Retinal pigment epithelial cell (primary cell): ENCODE measurements at regions not wholly inside any gene's neighbourhood (a gene's known extent, or its start where the extent isn't known, plus 50 kb on each side); places are given as distances from the start of the nearest gene placed in this dataset.

ENCODE experiments used
- DNase-seq: peaks from one replicate; pipeline ENCODE4 v3.0.0-alpha.2; 2010; ENCODE audit warnings: low read depth
- H3K4me3 ChIP-seq: 2 replicates; pipeline ENCODE4 v1.5.1; 2011; ENCODE audit warnings: mild to moderate bottlenecking, low read length, control low read depth, moderate library complexity
- CTCF ChIP-seq: conservative IDR thresholded peaks from 2 replicates; pipeline ENCODE4 v1.5.1; 2011; ENCODE audit warnings: low read depth, low read length, control low read depth, inconsistent platforms

GRCh38 chr5:138702166-138703077 lies 50.8 kb upstream of the CTNNA1 start:
- no peak for TF ChIP-seq CTCF
- DNase-seq, result no peak
- H3K4me3 ChIP-seq, result no peak overlapping the region

- DNase-seq, result no peak
- no peak overlapping the region for H3K4me3 ChIP-seq
- no peak for TF ChIP-seq CTCF
Observed at GRCh38 chr5:138701678-138702077, 51.5 kb upstream of the CTNNA1 start.

DNA sequence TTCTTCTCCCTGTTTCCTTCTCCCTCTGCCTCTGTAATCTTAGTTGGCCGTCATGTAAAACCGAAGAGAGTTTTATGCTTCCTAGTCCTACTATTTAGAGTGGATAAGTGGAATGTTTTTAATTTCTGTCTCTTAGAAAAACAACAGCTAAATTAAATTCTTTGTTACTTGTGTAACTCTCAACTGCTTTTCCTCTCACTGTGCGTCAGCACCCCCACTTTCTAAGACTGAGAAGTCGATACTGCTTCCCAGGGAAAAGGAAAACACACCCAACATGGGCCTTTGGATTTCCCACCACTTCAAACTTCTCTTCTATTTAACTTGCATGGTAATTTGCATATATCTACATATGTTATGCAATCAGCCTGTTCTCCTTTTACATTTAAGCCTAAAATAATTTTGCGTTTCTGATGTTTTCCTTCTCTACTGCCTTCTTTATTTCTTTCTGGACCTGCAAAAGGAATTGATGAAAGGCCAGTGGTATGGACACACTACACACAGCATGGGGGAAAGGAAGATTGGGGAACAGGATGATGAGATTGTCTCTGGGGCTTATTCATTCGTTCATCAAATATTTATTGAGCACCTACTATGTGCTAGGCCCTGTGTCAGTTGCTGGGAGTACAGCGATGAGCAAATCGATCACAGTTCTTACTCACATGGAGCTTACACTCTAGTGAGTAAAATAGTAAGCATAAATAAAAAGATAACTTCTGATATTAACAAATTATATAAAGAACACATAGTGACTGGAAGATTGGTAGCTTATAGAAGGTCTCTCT lies 52.5 kb upstream of the CTNNA1 start:
- no peak for TF ChIP-seq CTCF
- DNase-seq, result no peak
- no peak overlapping the region for H3K4me3 ChIP-seq

DNA sequence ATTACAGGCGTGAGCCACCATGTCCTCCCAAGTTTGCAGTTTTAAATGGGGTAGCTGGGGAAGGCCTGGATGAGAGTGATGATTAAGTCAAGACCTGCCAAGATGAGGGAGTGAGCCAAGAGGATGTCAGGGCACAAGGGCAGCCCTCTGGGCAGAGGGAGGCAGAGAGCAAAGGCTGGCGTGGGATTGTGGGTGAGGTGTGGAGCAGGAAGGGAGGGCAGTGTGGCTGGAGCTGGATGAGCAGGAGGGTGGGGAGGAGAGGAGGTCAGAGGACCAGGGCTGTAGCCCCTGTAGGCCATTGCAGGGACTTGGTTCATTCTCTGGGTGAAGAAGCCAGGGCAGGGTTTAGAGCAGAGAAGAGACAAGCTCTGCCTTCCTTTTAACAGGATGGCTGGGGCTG lies 53.7 kb upstream of the CTNNA1 start:
- no peak overlapping the region for H3K4me3 ChIP-seq
- no peak for TF ChIP-seq CTCF
- DNase-seq, result no peak

DNA sequence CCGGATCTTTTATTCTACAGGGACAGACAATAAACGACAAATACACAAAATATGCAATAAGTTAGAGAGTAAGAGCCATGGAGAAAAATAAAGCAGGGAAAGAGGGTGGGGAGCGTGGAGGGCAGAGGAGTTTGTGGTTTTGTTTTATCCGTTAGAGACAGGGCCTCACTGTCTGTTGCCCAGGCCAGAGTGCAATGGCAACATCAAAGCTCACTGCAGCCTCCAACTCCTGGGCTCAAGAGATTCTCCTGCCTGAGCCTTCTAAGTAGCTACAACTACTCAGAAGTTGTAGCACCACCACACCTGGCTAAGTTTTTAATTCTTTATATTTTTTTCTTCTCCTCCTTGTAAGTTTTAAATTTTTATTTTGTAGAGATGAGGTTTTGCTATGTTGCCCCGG lies 54.5 kb upstream of the CTNNA1 start:
- no peak for TF ChIP-seq CTCF
- DNase-seq, result no peak
- no peak overlapping the region for H3K4me3 ChIP-seq

GRCh38 chr5:138697720-138698360 lies 55.4 kb upstream of the CTNNA1 start:
- TF ChIP-seq CTCF, result no peak
- DNase-seq, result no peak
- no peak overlapping the region for H3K4me3 ChIP-seq
